ENCODE measurements at regions not wholly inside any gene's neighbourhood (a gene's known extent, or its start where the extent isn't known, plus 50 kb on each side); places are given as distances from the start of the nearest gene placed in this dataset.

DNA sequence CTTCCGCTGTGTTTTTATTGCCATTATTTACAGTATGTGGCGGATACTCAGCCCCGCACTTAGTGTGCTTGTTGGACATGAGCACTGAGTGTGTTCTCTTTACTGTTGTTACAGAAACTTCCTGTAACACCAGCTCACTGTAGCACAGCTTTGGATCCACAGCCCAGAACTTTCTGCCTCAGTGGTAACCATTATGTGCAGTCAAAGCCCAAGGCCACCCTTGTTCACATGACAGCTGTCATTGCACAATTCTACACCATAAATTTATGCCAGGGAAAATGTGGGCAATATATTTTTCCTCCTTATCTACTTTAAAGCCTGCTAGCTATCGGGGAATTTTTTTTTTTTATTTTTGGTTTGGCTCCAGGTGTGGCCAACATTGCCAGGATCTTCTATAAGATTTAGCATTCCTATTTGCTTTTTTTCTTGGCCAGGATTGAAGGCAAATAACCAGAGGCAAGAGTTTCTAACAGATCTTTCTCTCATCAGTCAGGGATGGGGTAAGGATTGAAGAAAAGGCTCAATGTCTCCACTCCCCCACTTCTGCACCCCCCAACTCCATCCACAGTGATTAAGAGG is 176.0 kb upstream of the PELI2 start:
- no peak overlapping the region for H3K4me3 Mint-ChIP-seq (ENCODE audit: unreplicated experiment)
- H3K27me3 Mint-ChIP-seq (ENCODE audit: unreplicated experiment) = peaks cover 2% of the 10 kb centered on the region
- DNase-seq (ENCODE audit: low spot score) = no peak
- no peak overlapping the region for H3K27ac Mint-ChIP-seq (ENCODE audit: unreplicated experiment)
- peaks cover 17% of the 10 kb centered on the region for H3K4me1 Mint-ChIP-seq (ENCODE audit: unreplicated experiment)
- H3K9me3 Mint-ChIP-seq (ENCODE audit: unreplicated experiment) = no peaks in the 10 kb centered on the region
- no peak for TF ChIP-seq CTCF (IDR thresholded peaks at IDR 0.05; ENCODE audit: unreplicated experiment)
- no peaks in the 10 kb centered on the region for H3K36me3 Mint-ChIP-seq (ENCODE audit: low read depth, unreplicated experiment)

DNA sequence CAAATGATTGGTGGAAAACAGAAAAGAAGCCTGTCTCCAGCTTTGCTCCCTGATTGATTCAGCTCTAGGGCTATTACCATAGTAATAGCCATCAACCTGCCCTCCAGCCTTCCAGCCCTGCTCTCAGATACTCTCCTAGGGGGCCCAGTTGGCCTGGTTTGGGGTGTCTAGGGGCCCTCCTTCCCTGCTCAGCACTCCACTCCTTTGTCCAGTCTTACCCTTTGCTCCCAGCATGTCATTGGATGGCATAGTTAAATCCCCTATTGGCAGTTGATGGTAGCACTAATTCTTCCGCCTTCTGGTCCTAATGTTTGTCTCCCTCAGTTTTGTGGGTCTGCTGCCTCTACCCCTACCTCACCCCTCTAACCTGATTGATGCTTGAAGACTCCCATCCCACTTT is 175.4 kb upstream of the PELI2 start:
- no peak overlapping the region for H3K4me3 Mint-ChIP-seq (ENCODE audit: unreplicated experiment)
- no peak for TF ChIP-seq CTCF (IDR thresholded peaks at IDR 0.05; ENCODE audit: unreplicated experiment)

GRCh38 chr14:55944757-55945156 is 173.5 kb upstream of the PELI2 start:
- Mint-ChIP-seq H3K4me1 (ENCODE audit: unreplicated experiment) (peaks cover 18% of the 10 kb centered on the region), H3K4me3 (ENCODE audit: unreplicated experiment) (no peak overlapping the region), H3K36me3 (ENCODE audit: low read depth, unreplicated experiment) (no peaks in the 10 kb centered on the region), H3K27ac (ENCODE audit: unreplicated experiment) (no peak overlapping the region), H3K9me3 (ENCODE audit: unreplicated experiment) (no peaks in the 10 kb centered on the region), H3K27me3 (ENCODE audit: unreplicated experiment) (no peaks in the 10 kb centered on the region)
- DNase-seq (ENCODE audit: low spot score) = no peak
- TF ChIP-seq CTCF (IDR thresholded peaks at IDR 0.05; ENCODE audit: unreplicated experiment) = no peak

More for the DNA sequence above, 175.4 kb upstream of the PELI2 start:
- DNase-seq (ENCODE audit: low spot score) = no peak
- Mint-ChIP-seq H3K27ac (ENCODE audit: unreplicated experiment) (no peak overlapping the region), H3K9me3 (ENCODE audit: unreplicated experiment) (no peaks in the 10 kb centered on the region), H3K27me3 (ENCODE audit: unreplicated experiment) (peaks cover 2% of the 10 kb centered on the region), H3K36me3 (ENCODE audit: low read depth, unreplicated experiment) (no peaks in the 10 kb centered on the region), H3K4me1 (ENCODE audit: unreplicated experiment) (peaks cover 17% of the 10 kb centered on the region)

DNA sequence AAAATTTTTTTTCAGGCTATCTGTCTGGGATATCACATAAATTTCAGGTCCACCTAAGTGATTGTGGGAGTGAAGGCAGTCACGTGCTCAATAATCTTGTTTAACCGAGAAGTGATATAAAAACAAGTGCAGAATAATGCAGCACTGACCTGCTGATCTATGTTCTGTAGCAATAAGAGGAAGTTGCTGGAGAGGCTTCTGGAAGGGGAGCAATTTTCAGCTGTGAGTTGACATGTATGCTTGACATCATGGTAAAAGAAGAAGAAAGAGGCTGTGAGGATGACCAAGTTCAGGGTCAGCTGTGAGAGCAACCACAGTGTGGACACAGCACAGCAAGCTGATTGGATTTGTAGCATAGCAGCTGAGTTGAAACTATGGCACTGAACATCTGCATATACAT is 172.0 kb upstream of the PELI2 start:
- Mint-ChIP-seq H3K36me3 (ENCODE audit: low read depth, unreplicated experiment) (no peaks in the 10 kb centered on the region), H3K27me3 (ENCODE audit: unreplicated experiment) (no peaks in the 10 kb centered on the region), H3K4me1 (ENCODE audit: unreplicated experiment) (peaks cover 13% of the 10 kb centered on the region), H3K4me3 (ENCODE audit: unreplicated experiment) (no peak overlapping the region), H3K27ac (ENCODE audit: unreplicated experiment) (no peak overlapping the region), H3K9me3 (ENCODE audit: unreplicated experiment) (no peaks in the 10 kb centered on the region)
- no peak for TF ChIP-seq CTCF (IDR thresholded peaks at IDR 0.05; ENCODE audit: unreplicated experiment)
- DNase-seq (ENCODE audit: low spot score) = no peak

- Mint-ChIP-seq H3K36me3 (ENCODE audit: low read depth, unreplicated experiment) (no peaks in the 10 kb centered on the region), H3K4me1 (ENCODE audit: unreplicated experiment) (peaks cover 13% of the 10 kb centered on the region), H3K27ac (ENCODE audit: unreplicated experiment) (no peak overlapping the region), H3K27me3 (ENCODE audit: unreplicated experiment) (no peaks in the 10 kb centered on the region), H3K9me3 (ENCODE audit: unreplicated experiment) (no peaks in the 10 kb centered on the region), H3K4me3 (ENCODE audit: unreplicated experiment) (no peak overlapping the region)
- no peak for DNase-seq (ENCODE audit: low spot score)
- TF ChIP-seq CTCF (IDR thresholded peaks at IDR 0.05; ENCODE audit: unreplicated experiment) = no peak
These were observed 169.8 kb upstream of the PELI2 start for GRCh38 chr14:55948399-55948798.
